GM12878 (cell line): ENCODE measurements at regions not wholly inside any gene's neighbourhood (a gene's known extent, or its start where the extent isn't known, plus 50 kb on each side); places are given as distances from the start of the nearest gene placed in this dataset.

ENCODE experiments used
- CBFB ChIP-seq: IDR thresholded peaks from 2 replicates; pipeline ENCODE4 v1.6.1; 2016; ENCODE audit warnings: antibody characterized with exemption, low read depth
- EZH2 ChIP-seq: IDR thresholded peaks from 2 replicates; pipeline ENCODE4 v1.6.1; 2012; ENCODE audit warnings: low read depth, mild to moderate bottlenecking, control low read depth, inconsistent platforms, low read length, borderline replicate concordance; ENCODE audit not compliant: control insufficient read depth
- HDAC6 ChIP-seq: fragments of 200-600 bp; sonication (generic); IDR thresholded peaks from one replicate; pipeline ENCODE4 v1.8.0; 2017; ENCODE audit warnings: antibody characterized with exemption; ENCODE audit not compliant: unreplicated experiment
- RBBP5 ChIP-seq: fragments of 200-600 bp; sonication (generic); conservative IDR thresholded peaks from 2 replicates; pipeline ENCODE4 v1.6.1; 2016
- TAF1 ChIP-seq: IDR thresholded peaks from 2 replicates; pipeline ENCODE4 v1.6.1; 2011; ENCODE audit warnings: mild to moderate bottlenecking, low read depth, low read length, borderline replicate concordance
- TF ChIP-seq, protein P1 (sequence below): fragments of 450-650 bp; conservative IDR thresholded peaks from 2 replicates; pipeline ENCODE4 v1.6.1; 2017; ENCODE audit warnings: mild to moderate bottlenecking, moderate library complexity
- TF ChIP-seq, protein P2 (sequence below): fragments of 450-650 bp; IDR thresholded peaks from 2 replicates; pipeline ENCODE4 v1.6.1; 2017; ENCODE audit warnings: mild to moderate bottlenecking, moderate library complexity

DNA sequence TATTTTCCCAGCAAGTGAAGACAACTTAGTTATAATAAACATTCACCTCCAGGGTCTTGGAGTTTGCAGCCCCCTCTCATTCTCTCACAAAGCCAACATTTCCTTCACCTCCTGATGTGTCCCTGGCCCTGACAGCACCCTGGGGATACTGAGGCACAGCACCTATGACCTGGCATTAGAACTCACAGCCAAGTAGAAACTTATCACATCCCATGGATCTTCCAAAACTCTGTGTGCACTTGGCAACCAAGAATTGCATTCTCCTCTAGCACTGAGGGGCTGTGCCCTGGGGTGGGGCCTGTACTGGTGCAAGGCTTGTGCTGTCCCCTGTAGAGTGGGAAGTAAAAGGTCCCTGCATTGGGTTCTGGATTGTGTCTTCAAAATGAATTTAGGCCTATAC lies 116.7 kb upstream of the IGLL5 start:
- no peak for TF ChIP-seq TAF1
- TF ChIP-seq CBFB, result no peak
- TF ChIP-seq, protein P1, sequence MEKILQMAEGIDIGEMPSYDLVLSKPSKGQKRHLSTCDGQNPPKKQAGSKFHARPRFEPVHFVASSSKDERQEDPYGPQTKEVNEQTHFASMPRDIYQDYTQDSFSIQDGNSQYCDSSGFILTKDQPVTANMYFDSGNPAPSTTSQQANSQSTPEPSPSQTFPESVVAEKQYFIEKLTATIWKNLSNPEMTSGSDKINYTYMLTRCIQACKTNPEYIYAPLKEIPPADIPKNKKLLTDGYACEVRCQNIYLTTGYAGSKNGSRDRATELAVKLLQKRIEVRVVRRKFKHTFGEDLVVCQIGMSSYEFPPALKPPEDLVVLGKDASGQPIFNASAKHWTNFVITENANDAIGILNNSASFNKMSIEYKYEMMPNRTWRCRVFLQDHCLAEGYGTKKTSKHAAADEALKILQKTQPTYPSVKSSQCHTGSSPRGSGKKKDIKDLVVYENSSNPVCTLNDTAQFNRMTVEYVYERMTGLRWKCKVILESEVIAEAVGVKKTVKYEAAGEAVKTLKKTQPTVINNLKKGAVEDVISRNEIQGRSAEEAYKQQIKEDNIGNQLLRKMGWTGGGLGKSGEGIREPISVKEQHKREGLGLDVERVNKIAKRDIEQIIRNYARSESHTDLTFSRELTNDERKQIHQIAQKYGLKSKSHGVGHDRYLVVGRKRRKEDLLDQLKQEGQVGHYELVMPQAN, result no peak
- TF ChIP-seq EZH2, result no peak
- TF ChIP-seq, protein P2, sequence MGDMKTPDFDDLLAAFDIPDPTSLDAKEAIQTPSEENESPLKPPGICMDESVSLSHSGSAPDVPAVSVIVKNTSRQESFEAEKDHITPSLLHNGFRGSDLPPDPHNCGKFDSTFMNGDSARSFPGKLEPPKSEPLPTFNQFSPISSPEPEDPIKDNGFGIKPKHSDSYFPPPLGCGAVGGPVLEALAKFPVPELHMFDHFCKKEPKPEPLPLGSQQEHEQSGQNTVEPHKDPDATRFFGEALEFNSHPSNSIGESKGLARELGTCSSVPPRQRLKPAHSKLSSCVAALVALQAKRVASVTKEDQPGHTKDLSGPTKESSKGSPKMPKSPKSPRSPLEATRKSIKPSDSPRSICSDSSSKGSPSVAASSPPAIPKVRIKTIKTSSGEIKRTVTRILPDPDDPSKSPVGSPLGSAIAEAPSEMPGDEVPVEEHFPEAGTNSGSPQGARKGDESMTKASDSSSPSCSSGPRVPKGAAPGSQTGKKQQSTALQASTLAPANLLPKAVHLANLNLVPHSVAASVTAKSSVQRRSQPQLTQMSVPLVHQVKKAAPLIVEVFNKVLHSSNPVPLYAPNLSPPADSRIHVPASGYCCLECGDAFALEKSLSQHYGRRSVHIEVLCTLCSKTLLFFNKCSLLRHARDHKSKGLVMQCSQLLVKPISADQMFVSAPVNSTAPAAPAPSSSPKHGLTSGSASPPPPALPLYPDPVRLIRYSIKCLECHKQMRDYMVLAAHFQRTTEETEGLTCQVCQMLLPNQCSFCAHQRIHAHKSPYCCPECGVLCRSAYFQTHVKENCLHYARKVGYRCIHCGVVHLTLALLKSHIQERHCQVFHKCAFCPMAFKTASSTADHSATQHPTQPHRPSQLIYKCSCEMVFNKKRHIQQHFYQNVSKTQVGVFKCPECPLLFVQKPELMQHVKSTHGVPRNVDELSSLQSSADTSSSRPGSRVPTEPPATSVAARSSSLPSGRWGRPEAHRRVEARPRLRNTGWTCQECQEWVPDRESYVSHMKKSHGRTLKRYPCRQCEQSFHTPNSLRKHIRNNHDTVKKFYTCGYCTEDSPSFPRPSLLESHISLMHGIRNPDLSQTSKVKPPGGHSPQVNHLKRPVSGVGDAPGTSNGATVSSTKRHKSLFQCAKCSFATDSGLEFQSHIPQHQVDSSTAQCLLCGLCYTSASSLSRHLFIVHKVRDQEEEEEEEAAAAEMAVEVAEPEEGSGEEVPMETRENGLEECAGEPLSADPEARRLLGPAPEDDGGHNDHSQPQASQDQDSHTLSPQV, result no peak
- TF ChIP-seq HDAC6, result no peak
- TF ChIP-seq RBBP5, result no peak
